ENCODE measurements at regions not wholly inside any gene's neighbourhood (a gene's known extent, or its start where the extent isn't known, plus 50 kb on each side); places are given as distances from the start of the nearest gene placed in this dataset.
A peak's percentile ranks its signal among the peaks of the same experiment; 100 is the strongest.
"Not testable (repeated sequence)": the region's sequence is repeated elsewhere in the genome, so short reads cannot be mapped to it uniquely, and the experiment has no call there.

- no peak overlapping the region for H3K27ac ChIP-seq
- TF ChIP-seq ZFX (IDR thresholded peaks at IDR 0.05) (no peak), CTCF (conservative IDR thresholded peaks at IDR 0.05) (no peak)
These were observed 165.8 kb upstream of the PRSS1 start for GRCh38 chr7:142583446-142583845.

- TF ChIP-seq CTCF (conservative IDR thresholded peaks at IDR 0.05) (no peak), ZFX (IDR thresholded peaks at IDR 0.05) (no peak)
- no peak overlapping the region for H3K27ac ChIP-seq
These were observed 166.9 kb upstream of the PRSS1 start for GRCh38 chr7:142582351-142582750.

GRCh38 chr7:142581341-142581740 lies 167.9 kb upstream of the PRSS1 start:
- TF ChIP-seq CTCF (conservative IDR thresholded peaks at IDR 0.05) (no peak), ZFX (IDR thresholded peaks at IDR 0.05) (0 out of 2 replicates have a peak, but pooled peaks have one; percentile 18)
- no peak overlapping the region for H3K27ac ChIP-seq

- TF ChIP-seq CTCF (conservative IDR thresholded peaks at IDR 0.05) (no peak), ZFX (IDR thresholded peaks at IDR 0.05) (no peak)
- no peak overlapping the region for H3K27ac ChIP-seq
These were observed 169.3 kb upstream of the PRSS1 start for GRCh38 chr7:142579946-142580345.

- H3K27ac ChIP-seq, result not testable (repeated sequence)
These were observed 173.9 kb upstream of the PRSS1 start for GRCh38 chr7:142575351-142575750.

- TF ChIP-seq ZFX (IDR thresholded peaks at IDR 0.05) (no peak), CTCF (conservative IDR thresholded peaks at IDR 0.05) (no peak)
- no peak overlapping the region for H3K27ac ChIP-seq
These were observed 177.7 kb upstream of the PRSS1 start for GRCh38 chr7:142571581-142571980.

GRCh38 chr7:142569851-142570250 lies 179.4 kb upstream of the PRSS1 start:
- no peak overlapping the region for H3K27ac ChIP-seq
- TF ChIP-seq CTCF (conservative IDR thresholded peaks at IDR 0.05) (no peak), ZFX (IDR thresholded peaks at IDR 0.05) (no peak)

GRCh38 chr7:142568435-142569097 lies 180.7 kb upstream of the PRSS1 start:
- TF ChIP-seq CTCF (conservative IDR thresholded peaks at IDR 0.05) (no peak), ZFX (IDR thresholded peaks at IDR 0.05) (no peak)
- H3K27ac ChIP-seq, result no peak overlapping the region
